ENCODE measurements at regions not wholly inside any gene's neighbourhood (a gene's known extent, or its start where the extent isn't known, plus 50 kb on each side); places are given as distances from the start of the nearest gene placed in this dataset.

GRCh38 chr13:90518417-90518816 lies 829.1 kb upstream of the MIR17HG start:
- DNase-seq (ENCODE audit: low read depth, low spot score), result no peak
- no peak for TF ChIP-seq CTCF (IDR thresholded peaks at IDR 0.05; ENCODE audit: low read depth, low read length)
- H3K4me3 ChIP-seq (ENCODE audit: low read depth, low read length), result no peak overlapping the region
- in situ Hi-C loops (cut with HindIII; ENCODE audit: low sequenced_read_pairs), result no loop called here

- in situ Hi-C loops (cut with HindIII; ENCODE audit: low sequenced_read_pairs), result no loop called here
- DNase-seq (ENCODE audit: low read depth, low spot score), result no peak
- no peak for TF ChIP-seq CTCF (IDR thresholded peaks at IDR 0.05; ENCODE audit: low read depth, low read length)
- no peak overlapping the region for H3K4me3 ChIP-seq (ENCODE audit: low read depth, low read length)
Measured at GRCh38 chr13:90519157-90519556, 828.3 kb upstream of the MIR17HG start.

- in situ Hi-C loops (cut with HindIII; ENCODE audit: low sequenced_read_pairs), result no loop called here
- no peak overlapping the region for H3K4me3 ChIP-seq (ENCODE audit: low read depth, low read length)
- no peak for TF ChIP-seq CTCF (IDR thresholded peaks at IDR 0.05; ENCODE audit: low read depth, low read length)
- no peak for DNase-seq (ENCODE audit: low read depth, low spot score)
Measured at GRCh38 chr13:90526711-90527110, 820.8 kb upstream of the MIR17HG start.

- in situ Hi-C loops (cut with HindIII; ENCODE audit: low sequenced_read_pairs), result no loop called here
- no peak for DNase-seq (ENCODE audit: low read depth, low spot score)
- no peak overlapping the region for H3K4me3 ChIP-seq (ENCODE audit: low read depth, low read length)
- TF ChIP-seq CTCF (IDR thresholded peaks at IDR 0.05; ENCODE audit: low read depth, low read length), result no peak
Measured at GRCh38 chr13:90531744-90532143, 815.7 kb upstream of the MIR17HG start.

GRCh38 chr13:90532861-90533492 lies 814.5 kb upstream of the MIR17HG start:
- H3K4me3 ChIP-seq (ENCODE audit: low read depth, low read length), result no peak overlapping the region
- no peak for TF ChIP-seq CTCF (IDR thresholded peaks at IDR 0.05; ENCODE audit: low read depth, low read length)
- in situ Hi-C loops (cut with HindIII; ENCODE audit: low sequenced_read_pairs), result no loop called here
- no peak for DNase-seq (ENCODE audit: low read depth, low spot score)

GRCh38 chr13:90533866-90534265 lies 813.6 kb upstream of the MIR17HG start:
- in situ Hi-C loops (cut with HindIII; ENCODE audit: low sequenced_read_pairs), result no loop called here
- no peak overlapping the region for H3K4me3 ChIP-seq (ENCODE audit: low read depth, low read length)
- DNase-seq (ENCODE audit: low read depth, low spot score), result no peak
- no peak for TF ChIP-seq CTCF (IDR thresholded peaks at IDR 0.05; ENCODE audit: low read depth, low read length)

Data from astrocyte of the spinal cord (primary cell).